ENCODE measurements at regions not wholly inside any gene's neighbourhood (a gene's known extent, or its start where the extent isn't known, plus 50 kb on each side); places are given as distances from the start of the nearest gene placed in this dataset.

- TF ChIP-seq, protein P1, sequence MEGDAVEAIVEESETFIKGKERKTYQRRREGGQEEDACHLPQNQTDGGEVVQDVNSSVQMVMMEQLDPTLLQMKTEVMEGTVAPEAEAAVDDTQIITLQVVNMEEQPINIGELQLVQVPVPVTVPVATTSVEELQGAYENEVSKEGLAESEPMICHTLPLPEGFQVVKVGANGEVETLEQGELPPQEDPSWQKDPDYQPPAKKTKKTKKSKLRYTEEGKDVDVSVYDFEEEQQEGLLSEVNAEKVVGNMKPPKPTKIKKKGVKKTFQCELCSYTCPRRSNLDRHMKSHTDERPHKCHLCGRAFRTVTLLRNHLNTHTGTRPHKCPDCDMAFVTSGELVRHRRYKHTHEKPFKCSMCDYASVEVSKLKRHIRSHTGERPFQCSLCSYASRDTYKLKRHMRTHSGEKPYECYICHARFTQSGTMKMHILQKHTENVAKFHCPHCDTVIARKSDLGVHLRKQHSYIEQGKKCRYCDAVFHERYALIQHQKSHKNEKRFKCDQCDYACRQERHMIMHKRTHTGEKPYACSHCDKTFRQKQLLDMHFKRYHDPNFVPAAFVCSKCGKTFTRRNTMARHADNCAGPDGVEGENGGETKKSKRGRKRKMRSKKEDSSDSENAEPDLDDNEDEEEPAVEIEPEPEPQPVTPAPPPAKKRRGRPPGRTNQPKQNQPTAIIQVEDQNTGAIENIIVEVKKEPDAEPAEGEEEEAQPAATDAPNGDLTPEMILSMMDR (IDR thresholded peaks at IDR 0.05; ENCODE audit: borderline replicate concordance, extremely low read depth, low read length, poor library complexity, severe bottlenecking): no peak
- TF ChIP-seq EZH2 (IDR thresholded peaks at IDR 0.05; ENCODE audit: borderline replicate concordance, low read depth, low read length, severe bottlenecking): no peak
Measured at GRCh38 chr22:23411739-23412138, 168.4 kb downstream of the IGLL1 start.

Measured in DND-41 (cell line).